ENCODE measurements at regions not wholly inside any gene's neighbourhood (a gene's known extent, or its start where the extent isn't known, plus 50 kb on each side); places are given as distances from the start of the nearest gene placed in this dataset.

GRCh38 chr4:79017481-79017880 lies 78.2 kb upstream of the PAQR3 start:
- DNase-seq = no peak

GRCh38 chr4:79016878-79017277 lies 77.6 kb upstream of the PAQR3 start:
- DNase-seq = no peak

- DNase-seq = no peak
Measured at GRCh38 chr4:79015411-79015810, 76.2 kb upstream of the PAQR3 start.

GRCh38 chr4:79014230-79014629 lies 75.0 kb upstream of the PAQR3 start:
- DNase-seq = peak in 1 of 3 experiments; percentile 16

- DNase-seq = no peak
Measured at GRCh38 chr4:79013756-79014155, 74.5 kb upstream of the PAQR3 start.

- no peak for DNase-seq
Measured at GRCh38 chr4:78990938-78991810, 51.9 kb upstream of the PAQR3 start.

GRCh38 chr4:78989697-78990270 lies 50.5 kb upstream of the PAQR3 start:
- no peak for DNase-seq
